GM18508 (cell line): ENCODE measurements at regions not wholly inside any gene's neighbourhood (a gene's known extent, or its start where the extent isn't known, plus 50 kb on each side); places are given as distances from the start of the nearest gene placed in this dataset.
"Not testable (repeated sequence)": the region's sequence is repeated elsewhere in the genome, so short reads cannot be mapped to it uniquely, and the experiment has no call there.

Source experiments
- ATAC-seq: cut with Tn5 transposase; IDR thresholded peaks from one replicate; pipeline ENCODE4 v1.9.1; 2021; ENCODE audit warnings: moderate number of reproducible peaks; ENCODE audit not compliant: insufficient read depth, unreplicated experiment

DNA sequence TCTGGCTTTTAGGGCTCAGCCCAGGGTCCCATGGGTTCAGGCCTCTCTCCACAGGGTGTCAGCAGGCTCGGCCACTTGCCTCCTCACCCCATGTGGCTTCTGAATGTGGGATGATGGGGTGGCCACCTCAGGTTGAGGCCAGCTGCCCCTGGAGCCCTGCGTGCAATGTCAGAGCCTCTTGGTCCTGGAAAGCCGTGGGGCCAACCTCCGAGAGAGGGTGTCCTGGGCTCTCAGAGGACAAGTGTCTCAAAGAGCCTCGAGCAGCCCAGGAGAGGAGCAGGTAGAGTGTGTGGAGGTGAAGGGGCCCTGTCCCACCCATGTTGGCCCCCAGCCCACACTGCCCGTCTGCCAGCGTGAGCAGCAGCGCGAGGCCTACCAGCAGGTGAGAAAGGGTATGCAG is 86.0 kb downstream of the PLXNA1 start:
- no peak for ATAC-seq

DNA sequence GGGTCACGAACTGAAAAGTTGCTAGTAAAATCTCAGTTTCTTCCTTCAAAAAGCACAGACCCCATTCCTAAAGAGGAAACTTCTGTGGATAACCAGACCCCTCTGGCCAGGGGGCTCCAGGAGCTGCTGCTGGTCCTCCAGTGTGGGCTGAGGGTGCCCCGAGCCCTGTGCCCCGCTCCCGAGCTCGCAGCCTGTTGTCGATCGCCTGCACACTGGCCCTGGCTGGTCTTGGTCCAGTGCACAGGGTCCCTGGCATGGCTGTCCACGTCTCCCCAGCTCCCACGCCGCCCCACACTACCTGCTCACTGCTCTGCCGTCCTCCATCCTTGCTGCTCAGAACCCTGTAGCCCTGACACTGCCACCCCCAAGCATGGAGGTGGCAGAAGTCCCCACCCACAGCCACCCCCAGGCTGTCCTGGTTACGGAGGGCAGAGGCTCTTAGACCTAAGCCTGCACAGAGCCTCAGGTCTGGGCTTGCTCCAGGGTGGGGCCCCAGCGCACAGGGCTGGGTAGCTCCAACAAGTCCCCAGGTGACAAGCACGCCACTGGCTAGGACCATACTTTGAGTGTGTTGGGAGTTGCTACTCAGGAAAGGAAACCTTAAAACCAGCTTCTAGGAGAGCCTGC is 87.0 kb downstream of the PLXNA1 start:
- ATAC-seq, result no peak

DNA sequence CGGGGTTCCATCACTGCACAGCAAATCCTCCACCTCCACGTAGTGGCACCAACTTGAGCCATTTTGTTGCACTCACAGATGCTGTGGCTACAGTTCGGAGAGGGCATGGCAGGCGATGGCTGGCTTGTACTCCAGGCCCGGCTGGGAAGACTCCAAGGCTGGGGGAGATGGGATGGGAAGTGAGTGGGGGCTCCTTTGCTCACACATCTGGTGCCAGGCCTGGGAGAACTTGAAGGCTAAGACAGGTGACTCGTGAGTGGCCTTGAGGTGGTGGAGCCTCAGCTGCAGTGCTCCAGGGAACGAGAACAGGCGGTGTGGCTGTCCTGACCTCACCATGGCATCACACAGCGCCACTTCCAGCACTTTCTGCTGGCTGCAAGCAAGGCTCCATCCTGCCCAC is 87.9 kb downstream of the PLXNA1 start:
- no peak for ATAC-seq

DNA sequence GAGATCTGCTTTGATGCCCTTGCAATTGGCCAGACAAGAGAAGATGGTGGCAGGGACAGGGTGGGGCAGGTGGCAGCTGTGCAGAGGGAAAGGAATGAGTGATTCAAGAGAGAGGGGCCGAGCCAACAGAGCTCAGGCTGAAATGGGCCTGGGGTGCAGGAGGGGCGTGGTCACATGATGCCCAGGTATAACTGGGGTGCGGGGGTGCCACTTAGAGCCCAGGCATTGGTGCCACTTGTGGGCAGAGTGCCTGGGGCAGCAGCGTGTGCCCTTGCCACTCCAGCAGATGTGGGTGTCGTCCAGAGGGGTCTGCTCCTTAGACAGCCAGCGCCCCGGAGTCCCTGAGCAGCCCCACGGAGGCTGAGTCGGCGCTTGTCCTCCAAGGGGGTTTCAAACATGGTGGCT is 88.7 kb downstream of the PLXNA1 start:
- ATAC-seq, result no peak

DNA sequence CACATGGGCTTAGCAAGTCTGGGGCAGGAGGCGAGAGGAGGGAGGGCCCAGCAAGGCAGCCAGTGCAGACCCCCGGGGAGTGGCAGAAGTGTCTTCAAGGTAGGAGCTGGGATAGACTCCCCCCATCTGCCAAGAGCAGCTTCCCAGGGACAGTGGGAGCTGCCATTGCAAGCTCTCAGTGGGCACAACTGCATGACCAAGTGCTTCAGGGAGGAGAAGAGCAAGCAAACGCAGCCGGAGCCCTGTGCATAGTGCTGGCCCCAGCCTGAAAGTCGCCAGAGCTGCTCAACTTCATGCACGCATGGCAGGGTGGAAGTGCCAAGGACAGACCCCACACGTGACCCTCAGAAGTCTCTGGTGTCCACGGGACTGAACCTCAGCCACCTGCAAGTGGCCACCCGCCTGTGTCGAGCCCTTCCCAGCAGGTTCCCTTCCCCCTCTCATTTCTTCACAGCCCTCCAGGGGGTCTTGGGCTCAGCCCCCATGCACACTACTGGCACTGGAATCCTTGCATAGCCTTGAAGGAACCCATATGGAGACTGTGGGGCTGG is 89.4 kb downstream of the PLXNA1 start:
- ATAC-seq, result no peak

DNA sequence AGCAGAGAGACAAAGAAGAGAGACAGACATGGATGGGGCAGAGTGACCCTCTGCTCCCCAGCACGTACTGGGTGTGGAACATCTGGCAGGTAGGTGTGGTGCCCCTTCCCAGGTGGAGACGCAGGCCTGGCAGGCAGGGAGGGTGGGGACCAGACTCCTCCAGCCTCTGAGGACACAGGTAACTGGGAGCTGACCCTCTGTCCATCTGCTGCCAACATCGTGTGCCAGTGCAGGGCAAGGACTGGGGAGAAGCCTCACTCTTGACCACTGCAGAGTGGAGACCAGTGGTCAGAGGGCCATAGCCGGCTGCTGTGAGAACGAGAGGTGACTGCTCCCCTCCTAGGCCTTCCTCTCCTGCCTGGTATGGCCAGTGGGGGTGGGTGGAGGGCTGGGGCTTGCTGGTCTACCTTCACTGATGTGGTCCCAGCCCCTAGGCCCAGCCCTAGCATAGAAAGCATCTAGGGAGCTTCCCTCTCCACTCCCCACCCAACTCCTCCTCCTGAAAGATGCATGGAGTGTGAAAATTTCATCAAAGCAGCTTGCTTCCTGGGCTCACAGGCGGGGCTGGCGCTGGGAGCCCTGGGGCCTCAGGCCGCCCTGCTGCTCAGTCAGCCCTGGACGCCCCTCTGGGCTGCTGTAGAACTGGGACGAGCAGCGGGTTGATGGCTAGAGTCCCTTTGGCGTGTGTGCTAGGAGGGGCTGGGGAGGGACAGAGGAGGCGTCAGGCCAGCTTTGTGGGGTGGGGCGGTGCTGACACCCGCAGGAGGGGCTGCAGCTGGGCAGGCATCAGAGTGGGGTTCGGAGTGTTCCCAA is 90.3 kb downstream of the PLXNA1 start:
- ATAC-seq, result no peak

DNA sequence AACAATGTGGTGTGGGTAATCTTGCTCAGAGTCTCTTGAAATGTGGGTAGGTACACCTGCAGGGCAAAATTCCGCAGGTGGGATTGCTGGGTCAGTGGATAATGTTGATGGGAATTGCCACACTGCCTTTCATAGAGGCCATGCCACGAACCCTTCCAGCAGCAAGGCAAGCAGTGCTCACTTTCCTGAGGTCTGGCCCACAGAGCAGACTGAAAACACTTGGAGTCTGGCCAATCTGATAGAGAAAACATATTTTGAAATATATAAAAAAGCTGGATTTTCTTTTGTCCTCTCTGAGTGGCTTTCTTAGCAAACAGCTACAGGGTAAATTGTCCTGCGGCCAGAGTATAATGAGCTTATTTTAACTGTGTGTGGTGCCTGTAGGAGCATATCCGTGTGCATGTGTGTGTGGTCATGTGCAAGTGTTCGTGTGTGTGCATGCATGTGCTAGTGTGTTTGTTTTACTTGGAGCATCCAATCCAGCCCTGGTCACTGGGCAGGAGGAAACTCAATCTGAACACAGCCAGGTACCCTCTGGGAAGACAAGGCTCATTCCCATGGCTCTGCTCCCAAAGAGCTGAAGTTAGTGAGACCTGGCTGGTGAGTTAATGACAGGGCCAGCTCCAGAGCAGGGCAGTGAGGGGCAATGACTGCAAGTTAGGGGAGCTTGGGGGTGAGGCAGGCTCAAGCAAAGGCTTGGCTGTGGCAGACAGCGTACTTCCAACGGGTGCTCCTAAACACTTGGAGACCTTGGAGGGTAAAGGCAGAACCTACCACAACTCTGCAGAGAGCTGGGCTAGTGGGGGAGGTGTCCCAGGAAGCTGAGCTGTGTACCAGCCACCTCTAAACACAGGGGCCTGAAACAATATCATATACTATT is 91.3 kb downstream of the PLXNA1 start:
- no peak for ATAC-seq

DNA sequence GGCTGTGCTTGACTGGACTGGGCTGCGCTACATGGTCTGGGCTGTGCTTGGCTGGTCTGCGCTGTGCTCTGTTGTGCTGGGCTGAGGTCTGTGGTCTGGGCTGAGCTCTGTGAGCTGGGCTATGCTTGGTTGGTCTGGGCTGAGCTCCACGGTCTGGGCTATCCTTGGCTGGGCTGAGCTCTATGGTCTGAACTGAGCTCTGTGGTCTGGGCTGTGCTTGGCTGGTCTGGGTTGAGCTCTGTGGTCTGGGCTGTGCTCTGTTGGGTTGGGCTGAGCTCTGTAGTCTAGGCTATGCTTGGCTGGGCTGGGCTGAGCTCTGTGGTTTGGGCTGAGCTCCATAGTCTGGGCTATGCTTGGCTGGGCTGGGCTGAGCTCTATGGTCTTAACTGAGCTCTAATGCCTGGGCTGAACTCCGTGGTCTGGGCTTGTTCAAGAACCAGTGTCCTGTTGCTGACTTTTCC is 92.0 kb downstream of the PLXNA1 start:
- ATAC-seq, result peak; percentile 71

DNA sequence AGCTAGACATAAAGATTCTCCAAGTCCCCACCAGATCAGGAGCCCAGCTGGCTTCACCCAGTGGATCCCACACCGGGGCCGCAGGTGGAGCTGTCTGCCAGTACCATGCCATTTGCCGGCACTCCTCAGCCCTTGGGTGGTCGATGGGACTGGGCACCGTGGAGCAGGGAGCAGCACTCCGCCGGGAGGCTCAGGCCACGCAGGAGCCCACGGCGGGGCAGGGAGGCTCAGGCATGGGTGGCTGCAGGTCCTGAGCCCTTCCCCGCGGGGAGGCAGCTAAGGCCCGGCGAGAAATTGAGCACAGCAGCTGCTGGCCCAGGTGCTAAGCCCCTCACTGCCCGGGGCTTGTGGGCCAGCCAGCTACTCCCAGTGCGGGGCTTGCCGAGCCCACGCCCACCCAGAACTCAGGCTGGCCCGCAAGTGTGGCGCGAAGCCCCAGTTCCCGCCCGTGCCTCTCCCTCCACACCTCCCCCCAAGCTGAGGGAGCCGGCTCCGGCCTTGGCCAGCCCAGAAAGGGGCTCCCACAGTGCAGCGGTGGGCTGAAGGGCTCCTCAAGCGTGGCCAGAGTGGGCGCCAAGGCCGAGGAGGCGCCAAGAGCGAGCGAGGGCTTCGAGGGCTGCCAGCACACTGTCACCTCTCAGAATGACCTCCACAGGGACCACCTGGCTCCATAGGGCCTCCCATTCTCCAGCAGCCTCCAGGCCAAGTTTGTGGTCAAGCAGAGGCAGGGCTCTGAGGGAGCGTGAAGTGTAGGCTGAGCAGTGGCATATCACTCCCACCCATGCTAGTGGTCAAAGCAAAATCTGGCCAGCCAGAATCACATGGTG is 93.5 kb downstream of the PLXNA1 start:
- ATAC-seq, result not testable (repeated sequence)

DNA sequence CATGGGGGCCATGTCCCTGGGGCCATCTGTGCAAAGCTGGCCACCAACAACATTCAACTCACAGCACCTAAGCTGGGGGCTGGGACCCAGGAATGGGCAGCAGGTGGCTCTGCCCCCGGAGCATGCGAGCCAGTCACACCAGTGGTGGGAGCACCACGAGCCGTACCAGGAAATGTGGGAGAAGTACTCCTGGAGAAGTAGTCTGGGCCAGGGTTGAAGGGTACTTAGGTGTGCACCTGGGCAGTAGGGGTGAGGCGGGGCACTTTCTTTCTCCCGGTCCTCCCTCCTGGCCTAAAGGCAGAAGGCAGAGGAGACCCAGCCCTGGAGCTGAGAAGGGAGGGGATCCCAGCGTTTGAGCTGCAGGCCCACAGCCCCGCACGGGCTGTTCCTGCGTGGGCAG is 94.2 kb downstream of the PLXNA1 start:
- ATAC-seq, result no peak

DNA sequence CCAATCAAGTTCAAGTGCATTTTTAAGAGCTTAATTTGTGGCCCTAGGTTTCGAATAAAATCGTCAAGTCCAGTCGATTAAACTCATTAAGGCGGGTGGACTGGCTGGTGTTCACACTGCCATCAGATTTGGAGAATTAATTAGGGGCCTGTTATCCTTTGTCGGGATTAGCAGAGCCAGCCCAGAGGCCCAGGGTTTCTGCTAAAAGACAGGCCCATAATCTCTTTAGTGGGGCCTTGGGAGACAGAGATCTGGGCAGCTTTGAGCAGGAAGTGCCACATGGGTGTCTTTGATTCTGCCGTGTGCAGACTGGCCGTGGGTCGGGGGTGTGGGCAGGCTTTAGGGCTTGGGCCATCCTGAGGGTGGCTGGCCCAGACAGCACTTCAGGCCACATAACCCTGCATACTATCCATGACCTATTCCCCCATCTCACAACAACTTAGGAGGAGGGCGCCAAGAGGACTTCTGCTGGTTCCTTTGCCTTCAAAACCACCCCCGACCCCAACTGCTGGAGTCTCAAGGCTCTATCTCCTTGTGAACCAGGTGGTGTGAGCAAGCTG is 94.7 kb downstream of the PLXNA1 start:
- ATAC-seq, result no peak

DNA sequence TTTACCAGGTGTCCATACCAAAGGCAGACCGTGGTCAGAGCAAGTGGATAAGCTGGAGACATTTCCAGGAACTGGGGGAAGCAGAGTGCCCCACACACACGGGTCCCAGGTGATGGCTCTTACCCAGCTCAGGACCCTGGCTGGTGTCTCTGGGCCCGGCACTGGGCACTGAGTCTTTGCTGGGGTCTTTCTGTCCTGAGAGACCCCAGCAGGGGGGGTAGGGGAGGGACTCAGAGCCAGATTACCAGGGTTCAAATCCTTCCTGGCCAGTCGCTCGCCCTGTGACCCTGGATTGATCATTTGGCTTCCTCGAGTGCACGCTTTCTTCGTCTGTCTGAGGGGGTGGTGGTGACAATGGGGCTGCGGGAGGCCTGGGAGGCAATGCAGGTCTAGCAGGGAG is 95.7 kb downstream of the PLXNA1 start:
- ATAC-seq, result no peak

DNA sequence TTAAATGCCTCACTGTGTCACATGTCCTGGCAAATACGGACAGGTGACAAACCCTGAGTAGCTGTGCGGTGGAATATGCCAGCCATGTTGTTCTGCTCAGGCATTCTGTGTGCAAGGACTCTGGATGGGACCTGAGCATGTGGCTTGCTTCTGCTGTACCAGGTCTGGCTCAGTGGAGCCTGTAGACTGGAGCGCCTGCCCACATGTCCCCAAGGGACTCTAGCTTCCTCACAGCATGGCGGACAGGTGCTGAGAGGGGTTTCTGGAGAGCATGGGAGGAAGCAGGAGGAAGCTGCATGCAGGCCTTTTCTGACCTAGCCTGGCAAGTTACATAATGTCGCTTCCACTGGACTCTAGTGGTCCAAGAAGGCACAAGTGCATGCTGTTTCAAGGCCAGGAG is 96.3 kb downstream of the PLXNA1 start:
- ATAC-seq, result no peak

DNA sequence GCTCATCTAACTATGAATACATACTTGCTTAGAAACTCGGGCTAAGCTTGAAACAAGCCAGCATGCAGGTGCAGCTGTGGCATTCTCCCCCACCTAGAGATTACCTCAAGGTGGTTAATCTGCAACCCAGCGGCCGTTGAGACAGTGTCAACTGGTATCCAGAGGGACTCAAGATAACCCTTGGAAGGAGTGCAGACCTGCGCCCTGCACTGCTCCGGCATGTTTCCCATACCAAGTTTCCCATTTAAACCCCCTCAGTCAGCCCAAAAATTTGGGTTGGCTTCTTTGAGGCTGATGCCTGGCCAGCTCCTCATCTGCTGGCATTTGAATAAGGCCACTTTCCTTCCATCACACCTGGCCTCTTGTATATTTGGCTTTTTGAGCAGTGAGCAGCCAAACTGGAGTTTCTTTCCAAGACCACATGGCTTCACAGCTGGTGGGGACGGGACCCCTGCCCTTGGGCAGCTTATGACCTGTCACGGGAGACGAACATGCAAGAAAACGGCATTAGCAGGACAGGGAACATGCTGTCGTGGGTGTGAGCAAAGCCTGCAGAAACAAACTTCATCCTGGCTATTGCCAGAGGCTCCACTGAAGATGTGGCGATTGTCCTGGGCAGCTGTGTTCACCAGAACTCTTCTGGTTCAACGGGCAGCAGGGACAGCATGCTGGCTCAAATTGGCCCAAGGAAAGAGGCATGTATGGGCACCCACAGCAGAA is 98.2 kb downstream of the PLXNA1 start:
- ATAC-seq, result no peak

DNA sequence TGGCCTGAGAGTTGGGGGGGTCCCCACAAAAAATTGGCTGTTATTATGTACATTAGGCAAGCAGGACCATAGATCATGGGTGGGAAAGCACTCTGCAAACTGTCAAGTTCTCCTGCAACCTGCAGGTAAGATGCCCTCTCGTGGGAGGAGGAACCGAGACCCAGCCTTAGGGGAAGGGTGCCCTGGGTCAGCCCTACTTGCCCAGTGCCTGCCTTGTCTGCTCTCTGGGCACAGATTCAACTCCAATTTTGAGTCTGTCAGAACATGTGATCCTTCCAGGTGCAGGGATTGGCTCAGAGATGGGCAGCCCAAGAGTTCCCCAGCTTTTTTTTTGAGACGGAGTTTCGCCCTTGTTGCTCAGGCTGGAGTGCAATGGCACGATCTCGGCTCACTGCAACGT is 99.2 kb downstream of the PLXNA1 start:
- no peak for ATAC-seq

DNA sequence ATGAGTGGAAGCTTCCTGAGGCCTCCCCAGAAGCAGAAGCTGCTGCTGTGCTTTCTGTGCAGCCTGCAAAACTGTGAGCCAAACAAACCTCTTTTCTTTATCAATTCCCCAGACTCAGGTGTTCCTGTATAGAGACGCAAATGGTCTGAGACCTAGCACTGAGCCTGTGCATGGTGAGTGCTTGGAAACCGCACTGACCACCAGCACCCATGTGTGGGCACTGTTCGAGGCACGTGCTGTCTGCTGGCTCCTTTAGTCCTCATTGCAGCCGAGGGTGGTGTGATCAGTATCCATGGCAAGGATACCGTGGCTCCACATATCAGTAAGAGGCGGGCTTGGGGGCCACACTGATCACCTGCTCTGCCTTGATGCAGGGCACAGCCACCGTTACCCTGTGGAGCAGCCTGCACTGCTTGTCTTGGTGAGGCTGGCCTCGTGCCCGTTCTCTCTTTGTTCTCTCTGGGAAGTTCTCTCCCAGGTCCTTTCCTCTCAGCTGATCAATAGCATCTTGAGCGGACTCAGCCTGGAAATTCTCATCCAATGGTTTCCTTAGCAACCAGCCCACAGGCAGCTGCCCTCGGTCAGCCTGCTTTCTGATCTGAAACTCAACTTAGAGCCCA is 101.0 kb downstream of the PLXNA1 start:
- no peak for ATAC-seq

DNA sequence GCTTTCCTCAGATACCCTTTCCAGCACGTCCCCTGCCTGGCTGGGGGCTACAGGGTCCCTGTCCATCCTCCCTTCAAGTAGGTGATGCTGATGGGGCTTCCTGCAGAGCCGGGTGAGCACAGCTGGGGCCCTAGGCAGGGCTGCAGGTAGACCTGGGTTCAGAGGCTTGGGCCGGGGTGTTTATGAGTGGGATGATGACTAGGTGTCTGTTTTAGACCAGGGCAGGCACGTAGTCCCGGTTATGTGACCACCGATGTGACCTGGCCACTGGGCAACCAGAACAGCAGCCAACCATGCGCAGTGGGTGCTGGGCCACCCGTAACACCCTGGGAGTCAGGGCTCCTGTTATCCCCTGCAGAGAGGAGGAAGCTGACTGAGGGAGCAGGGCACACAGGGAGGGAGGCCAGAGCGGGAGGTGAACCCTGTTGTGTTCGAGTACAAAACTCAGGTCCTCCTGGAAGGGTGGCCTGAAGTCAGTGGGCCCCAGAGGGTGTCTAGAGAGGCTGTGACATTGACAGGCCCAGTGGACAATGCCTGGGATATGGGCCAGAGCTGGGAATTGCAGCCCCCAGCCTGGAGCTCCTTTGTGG is 101.6 kb downstream of the PLXNA1 start:
- no peak for ATAC-seq

DNA sequence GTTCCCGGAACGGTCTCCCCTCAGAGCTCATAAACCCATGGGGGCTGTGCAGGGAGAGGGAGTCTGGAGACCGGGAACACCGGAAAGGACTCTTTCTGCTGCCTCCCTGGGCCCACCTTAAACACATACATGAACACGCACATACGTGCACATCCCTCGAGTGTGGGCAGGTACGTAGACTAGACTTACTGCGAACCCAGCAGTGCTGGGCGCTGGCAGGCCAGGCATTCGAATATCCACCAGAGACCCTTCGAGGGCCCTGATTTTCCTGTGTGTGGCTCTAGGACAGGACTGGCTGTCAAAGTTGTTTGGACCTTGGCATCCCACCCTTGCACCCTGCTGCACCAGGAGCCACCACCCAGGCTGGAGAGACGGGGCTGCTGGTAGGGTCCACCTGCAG is 102.7 kb downstream of the PLXNA1 start:
- ATAC-seq, result no peak
